ENCODE measurements at regions not wholly inside any gene's neighbourhood (a gene's known extent, or its start where the extent isn't known, plus 50 kb on each side); places are given as distances from the start of the nearest gene placed in this dataset.

- TF ChIP-seq, protein P1, sequence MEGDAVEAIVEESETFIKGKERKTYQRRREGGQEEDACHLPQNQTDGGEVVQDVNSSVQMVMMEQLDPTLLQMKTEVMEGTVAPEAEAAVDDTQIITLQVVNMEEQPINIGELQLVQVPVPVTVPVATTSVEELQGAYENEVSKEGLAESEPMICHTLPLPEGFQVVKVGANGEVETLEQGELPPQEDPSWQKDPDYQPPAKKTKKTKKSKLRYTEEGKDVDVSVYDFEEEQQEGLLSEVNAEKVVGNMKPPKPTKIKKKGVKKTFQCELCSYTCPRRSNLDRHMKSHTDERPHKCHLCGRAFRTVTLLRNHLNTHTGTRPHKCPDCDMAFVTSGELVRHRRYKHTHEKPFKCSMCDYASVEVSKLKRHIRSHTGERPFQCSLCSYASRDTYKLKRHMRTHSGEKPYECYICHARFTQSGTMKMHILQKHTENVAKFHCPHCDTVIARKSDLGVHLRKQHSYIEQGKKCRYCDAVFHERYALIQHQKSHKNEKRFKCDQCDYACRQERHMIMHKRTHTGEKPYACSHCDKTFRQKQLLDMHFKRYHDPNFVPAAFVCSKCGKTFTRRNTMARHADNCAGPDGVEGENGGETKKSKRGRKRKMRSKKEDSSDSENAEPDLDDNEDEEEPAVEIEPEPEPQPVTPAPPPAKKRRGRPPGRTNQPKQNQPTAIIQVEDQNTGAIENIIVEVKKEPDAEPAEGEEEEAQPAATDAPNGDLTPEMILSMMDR (IDR thresholded peaks at IDR 0.05), result no peak
- no peak for TF ChIP-seq EP300 (IDR thresholded peaks at IDR 0.05)
Observed at GRCh38 chr14:81927070-81927469, 393.4 kb upstream of the SEL1L start.

Measured in sigmoid colon (tissue), 4 donors.